ENCODE measurements at regions not wholly inside any gene's neighbourhood (a gene's known extent, or its start where the extent isn't known, plus 50 kb on each side); places are given as distances from the start of the nearest gene placed in this dataset.

DNA sequence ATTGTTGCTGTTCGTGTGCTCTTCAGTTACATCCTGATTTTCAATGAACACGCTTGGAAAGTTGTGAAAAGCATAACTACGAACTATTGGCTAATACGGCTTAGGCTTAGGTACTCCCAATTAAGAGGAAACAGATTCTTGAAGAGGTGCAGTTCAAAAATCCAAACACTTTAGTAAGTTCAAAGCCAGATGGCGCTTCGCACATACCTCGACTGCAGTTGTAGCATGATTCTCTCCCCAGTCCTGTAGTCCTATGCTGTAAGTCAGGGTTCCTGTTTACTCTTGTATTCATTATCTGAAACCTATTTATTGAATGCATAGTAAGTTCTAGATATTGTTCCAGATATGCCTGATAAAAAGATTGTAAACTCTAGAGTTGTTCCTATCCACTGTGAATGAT is 165.2 kb downstream of the TRIB2 start:
- TF ChIP-seq, protein P1, sequence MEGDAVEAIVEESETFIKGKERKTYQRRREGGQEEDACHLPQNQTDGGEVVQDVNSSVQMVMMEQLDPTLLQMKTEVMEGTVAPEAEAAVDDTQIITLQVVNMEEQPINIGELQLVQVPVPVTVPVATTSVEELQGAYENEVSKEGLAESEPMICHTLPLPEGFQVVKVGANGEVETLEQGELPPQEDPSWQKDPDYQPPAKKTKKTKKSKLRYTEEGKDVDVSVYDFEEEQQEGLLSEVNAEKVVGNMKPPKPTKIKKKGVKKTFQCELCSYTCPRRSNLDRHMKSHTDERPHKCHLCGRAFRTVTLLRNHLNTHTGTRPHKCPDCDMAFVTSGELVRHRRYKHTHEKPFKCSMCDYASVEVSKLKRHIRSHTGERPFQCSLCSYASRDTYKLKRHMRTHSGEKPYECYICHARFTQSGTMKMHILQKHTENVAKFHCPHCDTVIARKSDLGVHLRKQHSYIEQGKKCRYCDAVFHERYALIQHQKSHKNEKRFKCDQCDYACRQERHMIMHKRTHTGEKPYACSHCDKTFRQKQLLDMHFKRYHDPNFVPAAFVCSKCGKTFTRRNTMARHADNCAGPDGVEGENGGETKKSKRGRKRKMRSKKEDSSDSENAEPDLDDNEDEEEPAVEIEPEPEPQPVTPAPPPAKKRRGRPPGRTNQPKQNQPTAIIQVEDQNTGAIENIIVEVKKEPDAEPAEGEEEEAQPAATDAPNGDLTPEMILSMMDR (IDR thresholded peaks at IDR 0.05; ENCODE audit: insufficient read depth, low read length): no peak
- no peak for TF ChIP-seq POLR2AphosphoS5 (IDR thresholded peaks at IDR 0.05; ENCODE audit: low read depth)
